ENCODE measurements at regions not wholly inside any gene's neighbourhood (a gene's known extent, or its start where the extent isn't known, plus 50 kb on each side); places are given as distances from the start of the nearest gene placed in this dataset.
"Not testable (repeated sequence)": the region's sequence is repeated elsewhere in the genome, so short reads cannot be mapped to it uniquely, and the experiment has no call there.

DNA sequence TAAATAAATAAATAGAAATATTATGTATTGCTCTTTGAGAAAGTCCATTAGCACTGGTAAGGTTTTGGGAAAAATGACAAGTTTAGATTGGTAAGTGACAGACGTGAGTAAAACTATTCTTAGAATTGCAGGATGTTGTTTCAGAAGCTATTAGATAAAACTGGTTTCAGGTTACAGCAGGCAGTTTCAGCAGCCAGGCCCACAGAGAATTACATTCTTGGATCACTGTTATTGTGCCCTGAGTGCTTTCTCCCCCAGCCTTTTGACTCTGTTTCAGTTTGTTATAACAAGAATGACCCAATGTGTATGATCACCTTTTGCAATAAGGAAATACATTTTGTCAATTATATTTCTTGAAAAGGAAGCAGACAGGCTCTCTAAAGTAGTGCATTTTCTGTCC, 86.5 kb downstream of the DKK1 start:
- H3K27me3 ChIP-seq (ENCODE audit: control insufficient read depth, insufficient read depth, low read length): no peaks in the 10 kb centered on the region

DNA sequence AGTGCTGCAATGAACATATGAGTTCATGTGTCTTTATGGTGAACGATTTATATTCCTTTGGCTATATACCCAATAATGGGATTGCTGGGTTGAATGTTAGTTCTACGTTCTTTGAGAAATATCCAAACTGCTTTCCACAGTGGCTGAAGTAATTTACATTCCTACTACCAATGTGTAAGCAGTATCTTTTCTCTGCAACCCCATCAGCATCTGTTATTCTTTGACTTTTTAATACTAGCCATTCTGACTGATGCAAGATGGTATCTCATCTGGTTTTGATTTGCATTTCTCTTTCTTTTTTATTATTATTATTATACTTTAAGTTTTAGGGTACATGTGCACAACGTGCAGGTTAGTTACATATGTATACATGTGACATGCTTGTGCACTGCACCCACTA, 89.7 kb downstream of the DKK1 start:
- not testable (repeated sequence) for H3K4me1 ChIP-seq (ENCODE audit: control insufficient read depth, insufficient read depth, low read length); H3K4me3 ChIP-seq (ENCODE audit: low read length); H3K27me3 ChIP-seq (ENCODE audit: control insufficient read depth, insufficient read depth, low read length); DNase-seq; H3K27ac ChIP-seq (ENCODE audit: low read length); H3K9me3 ChIP-seq (replicated peaks; ENCODE audit: control insufficient read depth, low read depth, low read length); H3K36me3 ChIP-seq (ENCODE audit: control insufficient read depth, insufficient read depth, low read length)
- no CpG with 5 or more reads among the region's 3 CpGs for WGBS (ENCODE audit: insufficient coverage)

More for the DNA sequence above, 86.5 kb downstream of the DKK1 start:
- no peaks in the 10 kb centered on the region for H3K9me3 ChIP-seq (replicated peaks; ENCODE audit: control insufficient read depth, low read depth, low read length)
- no peak overlapping the region for H3K4me3 ChIP-seq (ENCODE audit: low read length)
- H3K27ac ChIP-seq (ENCODE audit: low read length): no peak overlapping the region
- DNase-seq: no peak
- H3K4me1 ChIP-seq (ENCODE audit: control insufficient read depth, insufficient read depth, low read length): no peaks in the 10 kb centered on the region
- 33% methylated on average over 1 of the region's 1 CpG for WGBS (ENCODE audit: insufficient coverage)
- no peaks in the 10 kb centered on the region for H3K36me3 ChIP-seq (ENCODE audit: control insufficient read depth, insufficient read depth, low read length)

DNA sequence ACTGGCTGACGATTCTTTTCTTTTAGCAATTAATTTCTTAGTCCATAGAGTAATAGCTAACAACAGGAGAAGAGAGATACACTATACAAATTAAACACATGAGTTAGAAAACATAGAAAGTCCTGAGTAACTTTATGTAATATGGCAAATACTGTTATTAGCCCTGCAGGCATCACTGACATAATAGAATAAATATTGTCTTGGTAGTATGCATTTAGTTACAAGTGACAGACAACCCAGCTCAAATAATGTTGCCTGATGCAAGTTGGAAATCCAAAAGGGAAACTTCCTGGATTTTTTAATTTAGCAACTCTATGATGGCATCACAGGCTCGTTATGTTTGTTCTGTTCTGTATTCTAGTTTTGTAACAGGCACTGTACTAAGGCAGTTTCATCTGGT, 95.1 kb downstream of the DKK1 start:
- no peak overlapping the region for H3K27ac ChIP-seq (ENCODE audit: low read length)
- H3K4me1 ChIP-seq (ENCODE audit: control insufficient read depth, insufficient read depth, low read length): no peaks in the 10 kb centered on the region
- H3K36me3 ChIP-seq (ENCODE audit: control insufficient read depth, insufficient read depth, low read length): no peaks in the 10 kb centered on the region
- no peak overlapping the region for H3K4me3 ChIP-seq (ENCODE audit: low read length)
- no peak for DNase-seq
- no peaks in the 10 kb centered on the region for H3K9me3 ChIP-seq (replicated peaks; ENCODE audit: control insufficient read depth, low read depth, low read length)
- H3K27me3 ChIP-seq (ENCODE audit: control insufficient read depth, insufficient read depth, low read length): no peaks in the 10 kb centered on the region
- WGBS (ENCODE audit: insufficient coverage): 100% methylated on average over 1 of the region's 2 CpGs

DNA sequence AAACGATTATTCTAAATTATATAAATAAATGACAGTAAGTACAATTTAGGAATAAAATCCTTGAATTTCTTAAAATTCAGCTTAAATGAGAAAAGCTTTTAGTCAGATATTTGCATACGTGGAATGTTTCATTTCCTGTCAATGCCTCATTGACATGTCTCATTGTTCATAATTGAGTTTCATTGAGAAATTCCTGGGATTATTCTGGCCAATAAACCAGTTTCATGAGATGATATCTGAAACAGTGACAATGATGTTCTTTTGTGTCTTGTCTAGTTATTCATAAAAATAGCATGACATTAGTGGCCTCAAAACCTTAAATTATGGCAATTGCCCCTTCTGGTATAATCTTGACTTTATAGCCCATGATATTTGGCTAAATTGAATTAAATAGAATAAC, 95.8 kb downstream of the DKK1 start:
- Histone ChIP-seq H3K4me3 (ENCODE audit: low read length) (no peak overlapping the region), H3K4me1 (ENCODE audit: control insufficient read depth, insufficient read depth, low read length) (no peaks in the 10 kb centered on the region), H3K36me3 (ENCODE audit: control insufficient read depth, insufficient read depth, low read length) (no peaks in the 10 kb centered on the region), H3K27me3 (ENCODE audit: control insufficient read depth, insufficient read depth, low read length) (no peaks in the 10 kb centered on the region), H3K9me3 (replicated peaks; ENCODE audit: control insufficient read depth, low read depth, low read length) (no peaks in the 10 kb centered on the region), H3K27ac (ENCODE audit: low read length) (no peak overlapping the region)
- no peak for DNase-seq
- WGBS (ENCODE audit: insufficient coverage): no CpG with 5 or more reads among the region's 2 CpGs

DNA sequence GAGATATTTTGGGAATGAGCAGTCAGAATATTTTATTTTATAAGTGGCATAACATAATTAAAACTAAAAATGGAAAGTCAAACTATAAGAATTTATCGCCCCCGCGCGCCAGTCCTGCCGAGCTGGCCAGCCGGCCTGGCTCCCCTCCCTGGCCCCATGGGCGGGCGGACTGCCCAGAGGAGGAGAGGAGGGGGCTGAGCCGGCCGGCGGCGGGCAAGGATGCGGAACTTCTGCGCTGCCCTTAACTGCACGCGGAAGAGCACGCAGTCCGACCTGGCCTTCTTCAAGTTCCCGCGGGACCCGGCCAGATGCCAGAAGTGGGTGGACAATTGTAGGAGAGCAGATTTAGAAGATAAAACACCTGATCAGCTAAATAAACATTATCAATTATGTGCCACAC, 96.8 kb downstream of the DKK1 start:
- Histone ChIP-seq H3K4me1 (ENCODE audit: control insufficient read depth, insufficient read depth, low read length) (no peaks in the 10 kb centered on the region), H3K36me3 (ENCODE audit: control insufficient read depth, insufficient read depth, low read length) (no peaks in the 10 kb centered on the region), H3K27ac (ENCODE audit: low read length) (no peak overlapping the region), H3K9me3 (replicated peaks; ENCODE audit: control insufficient read depth, low read depth, low read length) (no peaks in the 10 kb centered on the region), H3K27me3 (ENCODE audit: control insufficient read depth, insufficient read depth, low read length) (no peaks in the 10 kb centered on the region), H3K4me3 (ENCODE audit: low read length) (no peak overlapping the region)
- DNase-seq: no peak
- 89% methylated on average over 11 of the region's 21 CpGs for WGBS (ENCODE audit: insufficient coverage)

DNA sequence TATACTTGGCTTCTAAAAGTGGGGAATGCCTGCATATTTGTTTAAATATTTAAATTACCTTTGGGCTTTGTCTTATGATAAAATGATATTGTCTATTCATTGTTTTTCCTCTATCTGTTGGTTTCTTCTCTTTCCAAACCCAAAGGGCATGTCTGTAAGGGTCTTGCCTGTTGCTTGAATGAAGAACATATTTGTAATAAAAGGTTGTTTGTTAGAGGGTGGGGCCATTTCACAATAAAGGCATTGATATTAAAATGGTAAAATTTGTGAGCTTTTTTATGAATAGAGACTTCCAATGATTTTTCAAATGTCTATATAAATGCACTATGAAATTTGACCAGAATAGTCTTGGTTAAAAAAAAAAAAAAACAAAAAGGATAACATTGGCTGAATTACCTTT, 105.2 kb downstream of the DKK1 start:
- no peaks in the 10 kb centered on the region for H3K27me3 ChIP-seq (ENCODE audit: control insufficient read depth, insufficient read depth, low read length)
- H3K36me3 ChIP-seq (ENCODE audit: control insufficient read depth, insufficient read depth, low read length): no peaks in the 10 kb centered on the region
- H3K27ac ChIP-seq (ENCODE audit: low read length): no peak overlapping the region
- H3K9me3 ChIP-seq (replicated peaks; ENCODE audit: control insufficient read depth, low read depth, low read length): no peaks in the 10 kb centered on the region
- H3K4me3 ChIP-seq (ENCODE audit: low read length): no peak overlapping the region
- no peaks in the 10 kb centered on the region for H3K4me1 ChIP-seq (ENCODE audit: control insufficient read depth, insufficient read depth, low read length)
- DNase-seq: no peak

DNA sequence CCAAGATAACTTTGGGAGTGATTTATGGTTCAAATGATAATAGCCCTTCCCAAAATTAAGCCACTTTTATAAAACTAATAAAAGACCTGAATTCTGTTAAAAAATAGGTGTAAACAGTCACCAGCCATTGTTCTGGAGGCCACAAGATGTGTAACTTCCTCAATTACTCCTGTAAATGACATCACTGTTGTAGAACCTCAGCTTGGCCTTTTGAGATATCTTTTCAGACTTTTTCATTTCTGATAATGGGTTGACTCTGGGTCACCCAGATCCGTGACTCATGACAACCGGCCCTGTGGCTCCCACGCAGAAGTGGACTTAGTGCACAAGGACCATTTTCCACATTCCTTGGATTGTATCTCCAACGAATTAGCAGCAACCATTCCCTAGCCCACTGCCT, 106.6 kb downstream of the DKK1 start:
- no peaks in the 10 kb centered on the region for H3K27me3 ChIP-seq (ENCODE audit: control insufficient read depth, insufficient read depth, low read length)
- H3K36me3 ChIP-seq (ENCODE audit: control insufficient read depth, insufficient read depth, low read length): no peaks in the 10 kb centered on the region
- no peaks in the 10 kb centered on the region for H3K9me3 ChIP-seq (replicated peaks; ENCODE audit: control insufficient read depth, low read depth, low read length)
- H3K4me1 ChIP-seq (ENCODE audit: control insufficient read depth, insufficient read depth, low read length): no peaks in the 10 kb centered on the region
- DNase-seq: no peak
- no peak overlapping the region for H3K27ac ChIP-seq (ENCODE audit: low read length)
- H3K4me3 ChIP-seq (ENCODE audit: low read length): no peak overlapping the region
- WGBS (ENCODE audit: insufficient coverage): 87% methylated on average over 3 of the region's 4 CpGs

DNA sequence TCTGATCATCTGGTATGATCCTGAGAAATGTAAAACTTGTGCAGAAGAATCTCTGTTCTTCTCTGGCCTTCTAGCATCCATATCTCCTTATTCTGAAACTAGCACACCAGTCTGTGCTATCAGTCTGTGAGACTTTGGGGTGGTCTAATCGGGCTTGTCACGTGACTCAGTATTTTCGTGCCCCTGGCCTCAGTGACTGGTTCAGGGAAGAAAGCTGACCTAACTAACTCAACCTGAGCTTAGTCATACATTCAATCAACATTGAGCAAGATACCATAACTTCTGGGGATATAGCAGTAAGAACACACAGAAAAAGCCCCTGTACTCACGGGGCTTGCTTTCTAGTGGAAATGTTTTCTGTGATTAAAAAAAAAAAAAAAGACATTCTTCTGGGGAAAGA, 109.3 kb downstream of the DKK1 start:
- no peak overlapping the region for H3K27ac ChIP-seq (ENCODE audit: low read length)
- no peaks in the 10 kb centered on the region for H3K4me1 ChIP-seq (ENCODE audit: control insufficient read depth, insufficient read depth, low read length)
- no peaks in the 10 kb centered on the region for H3K27me3 ChIP-seq (ENCODE audit: control insufficient read depth, insufficient read depth, low read length)
- no peaks in the 10 kb centered on the region for H3K36me3 ChIP-seq (ENCODE audit: control insufficient read depth, insufficient read depth, low read length)
- no peak overlapping the region for H3K4me3 ChIP-seq (ENCODE audit: low read length)
- no peaks in the 10 kb centered on the region for H3K9me3 ChIP-seq (replicated peaks; ENCODE audit: control insufficient read depth, low read depth, low read length)
- no CpG with 5 or more reads among the region's 4 CpGs for WGBS (ENCODE audit: insufficient coverage)
- DNase-seq: no peak

DNA sequence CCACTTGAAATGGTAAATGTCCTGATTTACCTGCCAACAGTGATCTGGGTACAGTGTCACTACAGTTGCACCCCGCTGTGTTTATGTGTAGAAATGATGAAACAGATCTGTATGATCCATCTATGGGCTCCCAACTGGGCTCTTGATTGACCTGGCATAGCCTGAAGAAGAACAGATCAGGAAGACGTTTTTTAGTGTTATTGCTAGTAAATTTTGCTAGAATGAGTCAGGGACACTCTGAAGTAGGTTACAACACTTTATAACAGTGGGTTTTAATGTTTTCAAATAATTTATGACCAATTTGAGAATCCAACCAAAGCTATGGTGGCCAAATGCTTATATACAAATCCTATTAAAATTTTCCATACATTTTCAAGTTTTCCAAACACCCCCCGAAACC, 110.3 kb downstream of the DKK1 start:
- Histone ChIP-seq H3K9me3 (replicated peaks; ENCODE audit: control insufficient read depth, low read depth, low read length) (no peaks in the 10 kb centered on the region), H3K4me1 (ENCODE audit: control insufficient read depth, insufficient read depth, low read length) (no peaks in the 10 kb centered on the region), H3K4me3 (ENCODE audit: low read length) (no peak overlapping the region), H3K27ac (ENCODE audit: low read length) (no peak overlapping the region), H3K36me3 (ENCODE audit: control insufficient read depth, insufficient read depth, low read length) (no peaks in the 10 kb centered on the region), H3K27me3 (ENCODE audit: control insufficient read depth, insufficient read depth, low read length) (no peaks in the 10 kb centered on the region)
- no peak for DNase-seq
- WGBS (ENCODE audit: insufficient coverage): 88% methylated on average over 1 of the region's 3 CpGs

DNA sequence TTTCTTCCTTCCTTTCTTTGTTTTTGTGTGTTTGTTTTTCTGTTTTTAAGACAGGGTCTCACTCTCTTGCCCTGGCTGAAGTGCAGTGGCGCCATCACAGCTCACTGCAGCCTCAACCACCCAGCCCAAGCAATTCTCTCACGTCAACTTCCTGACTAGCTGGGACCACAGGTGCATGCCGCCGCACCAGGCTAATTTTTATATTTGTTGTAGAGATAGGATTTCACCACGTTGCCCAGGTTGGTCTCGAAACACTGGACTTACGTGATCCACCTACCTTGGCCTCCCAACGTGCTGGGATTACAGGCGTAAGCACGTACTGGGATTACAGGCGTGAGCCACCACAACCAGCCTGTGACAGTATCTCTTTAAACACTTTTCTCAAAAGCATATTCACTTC, 120.7 kb downstream of the DKK1 start:
- Histone ChIP-seq H3K27me3 (ENCODE audit: control insufficient read depth, insufficient read depth, low read length) (no peaks in the 10 kb centered on the region), H3K36me3 (ENCODE audit: control insufficient read depth, insufficient read depth, low read length) (no peaks in the 10 kb centered on the region), H3K4me3 (ENCODE audit: low read length) (no peak overlapping the region), H3K27ac (ENCODE audit: low read length) (no peak overlapping the region), H3K4me1 (ENCODE audit: control insufficient read depth, insufficient read depth, low read length) (no peaks in the 10 kb centered on the region), H3K9me3 (replicated peaks; ENCODE audit: control insufficient read depth, low read depth, low read length) (no peaks in the 10 kb centered on the region)
- 92% methylated on average over 4 of the region's 11 CpGs for WGBS (ENCODE audit: insufficient coverage)
- no peak for DNase-seq

DNA sequence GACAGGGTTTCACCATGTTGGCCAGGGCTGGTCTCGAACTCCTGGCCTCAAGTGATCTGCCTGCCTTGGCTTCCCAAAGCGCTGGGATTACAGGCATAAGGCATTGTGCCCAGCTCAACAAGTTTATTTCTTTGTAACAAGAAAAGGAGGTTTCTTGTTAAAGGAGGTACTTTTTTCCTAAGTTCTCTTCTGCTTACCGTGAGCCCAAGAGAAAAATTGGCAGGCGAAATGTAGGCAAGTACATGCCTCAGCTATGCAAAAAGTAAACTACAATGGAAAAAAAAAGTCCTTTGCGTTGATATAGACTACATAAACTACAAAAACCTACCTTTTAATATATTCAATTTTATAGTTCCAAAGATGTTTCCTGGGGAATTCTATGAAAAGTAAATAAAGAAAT, 122.6 kb downstream of the DKK1 start:
- no CpG with 5 or more reads among the region's 5 CpGs for WGBS (ENCODE audit: insufficient coverage)
- no peak for DNase-seq
- no peaks in the 10 kb centered on the region for H3K36me3 ChIP-seq (ENCODE audit: control insufficient read depth, insufficient read depth, low read length)
- no peaks in the 10 kb centered on the region for H3K9me3 ChIP-seq (replicated peaks; ENCODE audit: control insufficient read depth, low read depth, low read length)
- no peaks in the 10 kb centered on the region for H3K27me3 ChIP-seq (ENCODE audit: control insufficient read depth, insufficient read depth, low read length)
- H3K4me1 ChIP-seq (ENCODE audit: control insufficient read depth, insufficient read depth, low read length): no peaks in the 10 kb centered on the region
- H3K27ac ChIP-seq (ENCODE audit: low read length): no peak overlapping the region
- no peak overlapping the region for H3K4me3 ChIP-seq (ENCODE audit: low read length)

All from muscle of leg (tissue), 3 donors.